Pulmonary artery endothelial cell (primary cell): ENCODE measurements at regions not wholly inside any gene's neighbourhood (a gene's known extent, or its start where the extent isn't known, plus 50 kb on each side); places are given as distances from the start of the nearest gene placed in this dataset.

ENCODE experiments used
- DNase-seq: peaks from one replicate; pipeline ENCODE4 v3.0.0-alpha.2; 2011; ENCODE audit warnings: low read depth, low spot score

GRCh38 chrX:98338544-98338943 is 1454.8 kb downstream of the RPA4 start:
- DNase-seq, result no peak

- no peak for DNase-seq
These were observed 1467.2 kb downstream of the RPA4 start for GRCh38 chrX:98350940-98351339.

- no peak for DNase-seq
These were observed 1473.4 kb downstream of the RPA4 start for GRCh38 chrX:98357146-98357545.

- DNase-seq, result no peak
These were observed 1478.9 kb downstream of the RPA4 start for GRCh38 chrX:98362630-98363029.

GRCh38 chrX:98371994-98372393 is 1488.3 kb downstream of the RPA4 start:
- no peak for DNase-seq

GRCh38 chrX:98379134-98379533 is 1495.4 kb downstream of the RPA4 start:
- no peak for DNase-seq

- DNase-seq, result no peak
These were observed 1496.4 kb downstream of the RPA4 start for GRCh38 chrX:98380106-98380505.

GRCh38 chrX:98380556-98380955 is 1496.8 kb downstream of the RPA4 start:
- no peak for DNase-seq

- no peak for DNase-seq
These were observed 1514.8 kb downstream of the RPA4 start for GRCh38 chrX:98398542-98398941.

GRCh38 chrX:98405376-98405775 is 1521.7 kb downstream of the RPA4 start:
- DNase-seq, result no peak

- DNase-seq, result no peak
These were observed 1523.9 kb downstream of the RPA4 start for GRCh38 chrX:98407584-98407983.

GRCh38 chrX:98409867-98410266 is 1526.2 kb downstream of the RPA4 start:
- DNase-seq, result no peak

GRCh38 chrX:98412058-98412457 is 1528.3 kb downstream of the RPA4 start:
- DNase-seq, result no peak

- no peak for DNase-seq
These were observed 1538.8 kb downstream of the RPA4 start for GRCh38 chrX:98422536-98422935.

GRCh38 chrX:98432413-98432812 is 1548.7 kb downstream of the RPA4 start:
- DNase-seq, result no peak

- no peak for DNase-seq
These were observed 1564.8 kb downstream of the RPA4 start for GRCh38 chrX:98448524-98448923.

GRCh38 chrX:98452456-98452855 is 1568.7 kb downstream of the RPA4 start:
- DNase-seq, result no peak

- no peak for DNase-seq
These were observed 1576.0 kb downstream of the RPA4 start for GRCh38 chrX:98459669-98460068.

- no peak for DNase-seq
These were observed 1596.9 kb downstream of the RPA4 start for GRCh38 chrX:98480606-98481005.

- no peak for DNase-seq
These were observed 1597.9 kb downstream of the RPA4 start for GRCh38 chrX:98481636-98482035.

- no peak for DNase-seq
These were observed 1607.0 kb downstream of the RPA4 start for GRCh38 chrX:98490670-98491069.

GRCh38 chrX:98501426-98501825 is 1617.7 kb downstream of the RPA4 start:
- no peak for DNase-seq

GRCh38 chrX:98506907-98507306 is 1623.2 kb downstream of the RPA4 start:
- no peak for DNase-seq

- DNase-seq, result no peak
These were observed 1630.3 kb downstream of the RPA4 start for GRCh38 chrX:98514032-98514431.
